ENCODE measurements at regions not wholly inside any gene's neighbourhood (a gene's known extent, or its start where the extent isn't known, plus 50 kb on each side); places are given as distances from the start of the nearest gene placed in this dataset.
"Not testable (repeated sequence)": the region's sequence is repeated elsewhere in the genome, so short reads cannot be mapped to it uniquely, and the experiment has no call there.

GRCh38 chr1:37177230-37177864 is 143.0 kb upstream of the GRIK3 start:
- no peak for DNase-seq (ENCODE audit: low spot score)
- no peak for TF ChIP-seq CTCF (IDR thresholded peaks at IDR 0.05)

DNA sequence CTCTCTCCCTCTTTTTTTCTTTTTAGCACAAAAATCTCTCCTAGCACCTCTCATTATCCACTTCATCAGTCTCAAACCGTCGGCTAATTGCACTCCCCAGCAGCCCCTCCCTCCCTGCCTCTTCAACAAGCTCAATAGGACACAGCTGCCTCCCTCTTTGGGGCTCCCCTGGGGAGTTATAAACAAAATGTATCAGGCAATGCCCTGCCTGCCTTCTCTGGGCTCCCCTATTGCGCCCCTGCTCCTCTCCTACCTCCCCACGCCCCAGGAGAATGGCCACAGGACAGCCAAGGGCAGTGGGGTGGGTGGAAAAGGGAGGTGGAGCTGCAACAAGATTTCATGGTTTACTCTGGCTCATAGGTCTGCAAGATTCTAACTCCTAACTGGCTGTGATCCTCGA is 147.1 kb upstream of the GRIK3 start:
- TF ChIP-seq CTCF (IDR thresholded peaks at IDR 0.05): no peak
- no peak overlapping the region for H3K27ac ChIP-seq
- H3K4me3 ChIP-seq: no peak overlapping the region
- no peak for DNase-seq (ENCODE audit: low spot score)

More at GRCh38 chr1:37177230-37177864, 143.0 kb upstream of the GRIK3 start:
- Histone ChIP-seq H3K4me3 (no peak overlapping the region), H3K27ac (no peak overlapping the region)

DNA sequence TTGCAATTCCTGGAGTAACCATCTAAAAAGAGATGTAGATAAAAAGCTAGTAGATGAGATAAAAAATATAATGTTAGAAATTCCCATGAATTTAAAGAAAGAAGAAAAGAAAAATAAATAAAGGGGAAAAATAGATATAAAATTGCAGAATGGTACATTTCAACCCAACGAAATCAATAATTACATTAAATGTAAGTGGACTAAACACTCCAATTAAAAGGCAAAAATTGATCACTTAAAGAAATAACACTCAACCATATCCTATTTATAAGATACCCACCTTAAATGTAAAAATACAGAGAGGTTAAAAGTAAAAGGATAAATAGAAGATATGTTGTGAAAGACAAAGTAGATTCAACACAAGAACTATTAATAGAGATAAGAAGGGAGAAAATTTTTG is 150.5 kb upstream of the GRIK3 start:
- Histone ChIP-seq H3K4me3 (no peak overlapping the region), H3K27ac (no peak overlapping the region)
- no peak for TF ChIP-seq CTCF (IDR thresholded peaks at IDR 0.05)
- no peak for DNase-seq (ENCODE audit: low spot score)

- no peak for TF ChIP-seq CTCF (IDR thresholded peaks at IDR 0.05)
- H3K4me3 ChIP-seq: no peak overlapping the region
- DNase-seq (ENCODE audit: low spot score): no peak
- H3K27ac ChIP-seq: no peak overlapping the region
Measured at GRCh38 chr1:37186246-37186756, 152.0 kb upstream of the GRIK3 start.

GRCh38 chr1:37189111-37189510 is 154.8 kb upstream of the GRIK3 start:
- Histone ChIP-seq H3K4me3 (no peak overlapping the region), H3K27ac (no peak overlapping the region)
- TF ChIP-seq CTCF (IDR thresholded peaks at IDR 0.05): no peak
- DNase-seq (ENCODE audit: low spot score): no peak

GRCh38 chr1:37197411-37197810 is 163.1 kb upstream of the GRIK3 start:
- DNase-seq (ENCODE audit: low spot score): no peak
- no peak for TF ChIP-seq CTCF (IDR thresholded peaks at IDR 0.05)
- no peak overlapping the region for H3K27ac ChIP-seq
- H3K4me3 ChIP-seq: no peak overlapping the region

DNA sequence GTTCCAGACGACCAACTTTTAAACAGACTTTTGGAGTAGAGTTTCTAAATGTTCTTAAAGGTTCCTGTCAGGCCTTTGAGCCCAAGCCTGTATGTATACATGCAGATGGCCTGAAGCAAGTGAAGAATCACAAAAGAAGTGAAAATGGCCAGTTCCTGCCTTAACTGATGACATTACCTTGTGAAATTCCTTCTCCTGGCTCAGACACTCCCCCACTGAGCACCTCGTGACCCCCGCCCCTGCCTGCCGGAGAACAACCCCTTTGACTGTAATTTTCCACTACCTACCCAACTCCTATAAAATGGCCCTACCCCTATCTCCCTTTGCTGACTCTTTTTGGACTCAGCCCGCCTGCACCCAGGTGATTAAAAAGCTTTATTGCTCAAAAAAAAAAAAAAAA is 180.0 kb upstream of the GRIK3 start:
- H3K4me3 ChIP-seq; DNase-seq (ENCODE audit: low spot score); H3K27ac ChIP-seq: not testable (repeated sequence)

Data from coronary artery (tissue), 2 donors.